ENCODE measurements at regions not wholly inside any gene's neighbourhood (a gene's known extent, or its start where the extent isn't known, plus 50 kb on each side); places are given as distances from the start of the nearest gene placed in this dataset.

DNA sequence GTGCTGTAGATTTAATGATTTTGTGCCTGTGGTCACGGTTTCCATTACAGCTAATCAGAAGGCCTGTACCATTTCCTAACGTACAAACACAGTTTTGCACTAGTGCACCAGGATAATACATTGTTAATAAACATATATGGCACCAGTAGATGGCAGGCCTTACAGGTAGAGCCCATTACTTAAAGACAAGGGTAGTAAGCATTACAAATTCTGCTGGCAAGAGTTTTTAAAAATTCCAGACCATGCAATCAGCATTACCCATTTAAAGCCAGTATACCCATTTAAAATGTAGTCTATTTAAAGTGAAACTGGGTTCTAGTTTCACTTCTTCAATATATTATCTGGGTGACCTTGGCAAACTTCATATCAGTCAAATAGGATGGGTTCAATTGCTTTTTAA, 224.2 kb downstream of the NUP35 start:
- H3K27me3 ChIP-seq (ENCODE audit: control insufficient read depth, insufficient read depth, low read length): no peaks in the 10 kb centered on the region
- no peak overlapping the region for H3K27ac ChIP-seq (ENCODE audit: low read depth in 2 of 2, low read length in 2 of 2)
- no peaks in the 10 kb centered on the region for H3K4me1 ChIP-seq (ENCODE audit: control insufficient read depth in 2 of 3, insufficient read depth in 2 of 3, low read depth in 1 of 3, low read length in 3 of 3)
- no peak overlapping the region for H3K4me3 ChIP-seq (ENCODE audit: low read length in 3 of 3)
- no peaks in the 10 kb centered on the region for H3K9me3 ChIP-seq (ENCODE audit: control insufficient read depth in 2 of 3, insufficient read depth in 1 of 3, low read length in 3 of 3)
- H3K36me3 ChIP-seq (ENCODE audit: control insufficient read depth in 2 of 3, insufficient read depth in 3 of 3, low read length in 3 of 3): no peaks in the 10 kb centered on the region
- no peak for DNase-seq
- FAIRE-seq: no peak
- TF ChIP-seq, protein P1, sequence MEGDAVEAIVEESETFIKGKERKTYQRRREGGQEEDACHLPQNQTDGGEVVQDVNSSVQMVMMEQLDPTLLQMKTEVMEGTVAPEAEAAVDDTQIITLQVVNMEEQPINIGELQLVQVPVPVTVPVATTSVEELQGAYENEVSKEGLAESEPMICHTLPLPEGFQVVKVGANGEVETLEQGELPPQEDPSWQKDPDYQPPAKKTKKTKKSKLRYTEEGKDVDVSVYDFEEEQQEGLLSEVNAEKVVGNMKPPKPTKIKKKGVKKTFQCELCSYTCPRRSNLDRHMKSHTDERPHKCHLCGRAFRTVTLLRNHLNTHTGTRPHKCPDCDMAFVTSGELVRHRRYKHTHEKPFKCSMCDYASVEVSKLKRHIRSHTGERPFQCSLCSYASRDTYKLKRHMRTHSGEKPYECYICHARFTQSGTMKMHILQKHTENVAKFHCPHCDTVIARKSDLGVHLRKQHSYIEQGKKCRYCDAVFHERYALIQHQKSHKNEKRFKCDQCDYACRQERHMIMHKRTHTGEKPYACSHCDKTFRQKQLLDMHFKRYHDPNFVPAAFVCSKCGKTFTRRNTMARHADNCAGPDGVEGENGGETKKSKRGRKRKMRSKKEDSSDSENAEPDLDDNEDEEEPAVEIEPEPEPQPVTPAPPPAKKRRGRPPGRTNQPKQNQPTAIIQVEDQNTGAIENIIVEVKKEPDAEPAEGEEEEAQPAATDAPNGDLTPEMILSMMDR (IDR thresholded peaks at IDR 0.05; ENCODE audit: borderline replicate concordance, extremely low read depth, insufficient read depth): no peak
- intact Hi-C loops (cut with DNase I): no loop called here
- no peak overlapping the region for H3K9ac ChIP-seq (ENCODE audit: low read length in 3 of 3)

DNA sequence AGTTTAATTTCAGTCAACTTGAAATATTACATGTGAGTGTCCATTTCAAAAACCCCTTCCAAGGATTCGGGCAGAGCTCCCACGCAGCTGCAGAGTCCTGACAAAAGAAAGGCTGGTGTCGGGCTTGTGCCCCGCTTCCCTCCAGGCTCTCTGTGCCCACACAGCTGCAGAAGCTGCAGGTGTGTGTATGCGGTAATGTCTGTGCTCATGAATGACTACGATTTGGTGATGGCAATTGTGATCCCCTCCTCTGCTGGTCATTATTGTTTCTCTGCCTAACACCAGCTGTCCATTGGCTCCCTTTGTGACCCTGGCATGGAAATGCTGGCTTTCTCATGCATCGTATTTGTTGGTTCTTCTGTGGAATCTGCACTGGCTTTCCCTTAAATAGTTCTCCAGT, 224.8 kb downstream of the NUP35 start:
- DNase-seq: peak in 2 of 5 donors; percentile 1 to 14
- Histone ChIP-seq H3K36me3 (ENCODE audit: control insufficient read depth in 2 of 3, insufficient read depth in 3 of 3, low read length in 3 of 3) (no peaks in the 10 kb centered on the region), H3K27me3 (ENCODE audit: control insufficient read depth, insufficient read depth, low read length) (no peaks in the 10 kb centered on the region), H3K9me3 (ENCODE audit: control insufficient read depth in 2 of 3, insufficient read depth in 1 of 3, low read length in 3 of 3) (no peaks in the 10 kb centered on the region), H3K9ac (ENCODE audit: low read length in 3 of 3) (no peak overlapping the region), H3K27ac (ENCODE audit: low read depth in 2 of 2, low read length in 2 of 2) (no peak overlapping the region), H3K4me1 (ENCODE audit: control insufficient read depth in 2 of 3, insufficient read depth in 2 of 3, low read depth in 1 of 3, low read length in 3 of 3) (no peaks in the 10 kb centered on the region), H3K4me3 (ENCODE audit: low read length in 3 of 3) (no peak overlapping the region)
- intact Hi-C loops (cut with DNase I): no loop called here
- FAIRE-seq: no peak
- TF ChIP-seq, protein P1 (IDR thresholded peaks at IDR 0.05; ENCODE audit: borderline replicate concordance, extremely low read depth, insufficient read depth): no peak

DNA sequence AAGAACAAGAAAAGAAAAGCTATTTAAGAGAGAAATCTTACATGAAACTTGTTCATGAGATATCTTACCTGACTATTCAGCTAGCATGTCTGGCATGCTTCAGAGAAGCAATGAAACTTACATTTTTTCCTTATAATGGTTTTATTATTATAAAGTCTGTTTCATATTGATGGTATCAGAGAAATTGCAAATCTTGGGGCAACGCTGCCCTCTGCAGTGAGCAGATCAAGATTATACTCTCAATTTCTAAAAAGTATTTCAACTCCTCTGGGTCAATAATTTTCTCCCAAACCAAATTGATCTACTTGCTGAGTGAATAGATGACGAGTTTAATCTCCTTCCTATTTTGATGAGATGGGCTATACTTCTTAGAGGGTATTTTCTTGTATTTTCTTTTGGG, 235.6 kb downstream of the NUP35 start:
- intact Hi-C loops (cut with DNase I): no loop called here
- Histone ChIP-seq H3K36me3 (ENCODE audit: control insufficient read depth in 2 of 3, insufficient read depth in 3 of 3, low read length in 3 of 3) (no peaks in the 10 kb centered on the region), H3K9ac (ENCODE audit: low read length in 3 of 3) (no peak overlapping the region), H3K9me3 (ENCODE audit: control insufficient read depth in 2 of 3, insufficient read depth in 1 of 3, low read length in 3 of 3) (no peaks in the 10 kb centered on the region), H3K27ac (ENCODE audit: low read depth in 2 of 2, low read length in 2 of 2) (no peak overlapping the region), H3K4me3 (ENCODE audit: low read length in 3 of 3) (no peak overlapping the region), H3K4me1 (ENCODE audit: control insufficient read depth in 2 of 3, insufficient read depth in 2 of 3, low read depth in 1 of 3, low read length in 3 of 3) (no peaks in the 10 kb centered on the region), H3K27me3 (ENCODE audit: control insufficient read depth, insufficient read depth, low read length) (no peaks in the 10 kb centered on the region)
- TF ChIP-seq, protein P1 (IDR thresholded peaks at IDR 0.05; ENCODE audit: borderline replicate concordance, extremely low read depth, insufficient read depth): no peak
- FAIRE-seq (no peak), DNase-seq (peak in 1 of 5 donors; percentile 2)

DNA sequence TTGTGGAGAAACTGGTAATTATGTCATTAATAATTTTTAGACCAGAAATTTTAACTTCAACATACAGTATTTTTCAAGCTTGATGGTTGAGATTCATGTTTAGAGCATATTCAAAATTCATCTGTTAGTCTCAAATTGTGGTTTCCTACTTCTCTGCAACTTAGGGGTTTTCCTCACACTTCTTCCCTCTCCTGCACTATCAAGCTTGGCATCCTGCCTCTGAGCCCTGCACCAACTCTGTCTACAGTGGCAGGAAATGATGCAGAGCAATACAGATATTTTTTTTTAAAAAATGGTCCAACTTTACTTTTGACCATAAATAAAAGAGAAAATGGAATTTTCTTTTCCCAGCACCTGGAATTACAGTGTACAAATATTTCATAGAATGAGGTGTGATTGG, 247.3 kb downstream of the NUP35 start:
- Histone ChIP-seq H3K9me3 (ENCODE audit: control insufficient read depth in 2 of 3, insufficient read depth in 1 of 3, low read length in 3 of 3) (no peaks in the 10 kb centered on the region), H3K27me3 (ENCODE audit: control insufficient read depth, insufficient read depth, low read length) (no peaks in the 10 kb centered on the region), H3K4me3 (ENCODE audit: low read length in 3 of 3) (no peak overlapping the region), H3K4me1 (ENCODE audit: control insufficient read depth in 2 of 3, insufficient read depth in 2 of 3, low read depth in 1 of 3, low read length in 3 of 3) (no peaks in the 10 kb centered on the region), H3K27ac (ENCODE audit: low read depth in 2 of 2, low read length in 2 of 2) (no peak overlapping the region), H3K36me3 (ENCODE audit: control insufficient read depth in 2 of 3, insufficient read depth in 3 of 3, low read length in 3 of 3) (no peaks in the 10 kb centered on the region), H3K9ac (ENCODE audit: low read length in 3 of 3) (no peak overlapping the region)
- DNase-seq: no peak
- intact Hi-C loops (cut with DNase I): no loop called here
- TF ChIP-seq, protein P1 (IDR thresholded peaks at IDR 0.05; ENCODE audit: borderline replicate concordance, extremely low read depth, insufficient read depth): no peak
- no peak for FAIRE-seq
